NCI-H128 (cell line): ENCODE measurements at regions not wholly inside any gene's neighbourhood (a gene's known extent, or its start where the extent isn't known, plus 50 kb on each side); places are given as distances from the start of the nearest gene placed in this dataset.

Source experiments
- DNase-seq: peaks from one replicate; lab custom pipeline; 2025; ENCODE audit not compliant: unreplicated experiment; lab: John Stamatoyannopoulos, UW

DNA sequence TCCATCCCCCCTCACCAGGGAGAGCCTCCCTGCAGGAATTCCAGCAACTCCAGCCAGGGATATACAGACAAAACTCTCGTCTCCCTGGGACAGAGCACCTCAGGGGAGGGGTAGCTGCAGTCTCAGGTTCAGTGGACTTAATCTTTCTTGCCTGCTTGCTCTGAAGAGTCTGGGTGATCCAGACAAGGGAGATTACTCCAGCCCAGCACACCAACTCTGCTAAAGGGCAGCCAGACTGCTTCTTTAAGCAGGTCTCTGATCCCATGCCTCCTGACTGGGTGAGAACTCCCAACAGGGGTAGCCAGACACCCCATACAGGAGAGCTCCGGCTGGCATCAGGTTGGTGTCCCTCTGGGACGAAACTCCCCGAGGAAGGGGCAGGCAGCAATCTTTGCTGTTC is 888.7 kb downstream of the RAB28 start:
- DNase-seq, result no peak

DNA sequence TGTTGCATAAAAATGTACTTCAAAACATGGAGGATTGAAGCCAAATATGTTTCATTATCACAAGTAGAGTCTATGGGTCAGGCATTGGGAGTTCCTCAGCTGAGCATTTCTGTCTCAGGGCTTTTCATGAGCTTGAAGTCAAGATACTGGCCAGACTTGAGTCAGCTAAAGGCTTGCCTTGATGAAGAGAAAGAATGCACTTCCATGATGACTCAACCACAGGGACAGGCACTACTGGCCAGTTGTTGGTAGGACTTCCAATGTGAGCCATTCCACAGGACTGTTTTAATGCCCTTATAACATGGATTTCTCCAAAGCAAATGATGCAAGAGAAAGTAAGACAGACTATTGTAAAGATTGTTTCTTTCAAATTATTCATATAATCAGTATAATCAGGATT is 895.6 kb downstream of the RAB28 start:
- no peak for DNase-seq

- no peak for DNase-seq
Observed at GRCh38 chr4:12586242-12587006, 897.7 kb downstream of the RAB28 start.

DNA sequence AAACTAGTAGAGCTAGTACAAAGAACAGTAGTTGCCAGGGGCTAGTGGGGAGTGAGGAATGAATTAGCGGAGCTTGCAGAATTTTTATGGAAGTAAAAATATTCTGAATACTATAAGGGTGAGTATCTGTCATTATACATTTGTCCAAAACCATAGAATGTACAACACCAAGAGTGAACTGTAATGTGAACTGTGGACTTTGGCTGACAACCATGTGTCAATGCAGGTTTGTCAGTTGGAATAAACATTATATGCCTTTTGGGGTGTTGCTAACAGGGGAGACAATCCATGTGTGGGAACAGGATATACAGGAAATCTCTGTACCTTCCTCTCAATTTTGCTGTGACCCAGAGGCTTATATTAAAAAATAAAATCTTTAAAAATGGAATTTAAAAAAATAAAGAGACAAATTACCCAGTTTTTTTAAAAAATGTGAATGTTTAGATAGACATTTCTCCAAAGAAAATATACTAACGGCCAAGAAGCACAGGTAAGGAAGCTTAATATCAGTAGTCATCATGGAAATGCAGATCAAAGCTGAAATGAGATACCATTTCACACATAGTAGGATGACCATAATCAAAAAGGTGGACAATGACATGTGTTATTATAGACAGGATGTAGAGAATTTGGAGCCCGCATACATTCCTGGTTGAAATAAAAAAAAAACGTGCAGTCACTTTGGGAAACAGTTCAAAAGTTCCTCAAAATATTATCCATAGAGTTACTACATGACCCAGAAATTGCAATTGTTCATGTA is 899.8 kb downstream of the RAB28 start:
- no peak for DNase-seq

- no peak for DNase-seq
Observed at GRCh38 chr4:12583275-12583674, 900.9 kb downstream of the RAB28 start.

- no peak for DNase-seq
Observed at GRCh38 chr4:12580787-12581186, 903.4 kb downstream of the RAB28 start.

DNA sequence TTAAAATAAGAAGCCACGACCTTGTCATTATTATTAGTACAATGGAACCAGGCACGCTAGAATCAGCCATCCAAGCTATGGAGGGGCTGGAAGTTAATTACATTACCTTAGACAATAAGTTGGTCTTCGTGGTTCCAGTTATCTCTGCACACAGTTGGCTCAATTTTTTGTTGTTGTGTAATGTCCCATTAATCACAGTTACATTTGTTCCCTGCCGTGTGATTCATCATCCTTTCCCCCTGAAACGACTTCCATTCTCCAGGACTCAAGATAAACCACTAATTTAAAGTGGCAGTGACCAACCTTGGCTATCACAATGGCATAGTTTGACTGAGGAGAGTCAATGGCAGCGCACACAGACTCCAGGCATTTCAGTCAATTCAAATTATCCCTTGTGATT is 905.0 kb downstream of the RAB28 start:
- DNase-seq, result no peak

- no peak for DNase-seq
Observed at GRCh38 chr4:12576409-12576808, 907.7 kb downstream of the RAB28 start.

DNA sequence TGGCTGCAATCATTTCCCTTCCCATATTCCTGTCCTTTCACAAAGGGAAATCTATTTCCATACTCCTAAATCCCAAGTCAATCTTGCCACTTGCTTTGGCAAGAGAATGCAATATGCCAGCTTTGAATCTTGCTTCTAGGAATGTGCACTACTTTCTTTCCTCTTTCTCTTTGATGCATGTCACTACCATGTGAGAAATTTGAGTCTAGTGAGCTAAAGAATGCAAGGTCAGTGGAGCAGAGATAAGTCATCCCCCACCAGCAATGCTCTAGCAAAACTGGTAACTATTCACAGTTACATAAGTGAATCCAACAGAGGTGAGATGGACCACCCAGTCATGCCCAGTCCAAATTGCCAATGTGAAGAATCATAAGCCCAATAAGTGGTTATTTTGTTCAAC is 910.4 kb downstream of the RAB28 start:
- DNase-seq, result no peak

DNA sequence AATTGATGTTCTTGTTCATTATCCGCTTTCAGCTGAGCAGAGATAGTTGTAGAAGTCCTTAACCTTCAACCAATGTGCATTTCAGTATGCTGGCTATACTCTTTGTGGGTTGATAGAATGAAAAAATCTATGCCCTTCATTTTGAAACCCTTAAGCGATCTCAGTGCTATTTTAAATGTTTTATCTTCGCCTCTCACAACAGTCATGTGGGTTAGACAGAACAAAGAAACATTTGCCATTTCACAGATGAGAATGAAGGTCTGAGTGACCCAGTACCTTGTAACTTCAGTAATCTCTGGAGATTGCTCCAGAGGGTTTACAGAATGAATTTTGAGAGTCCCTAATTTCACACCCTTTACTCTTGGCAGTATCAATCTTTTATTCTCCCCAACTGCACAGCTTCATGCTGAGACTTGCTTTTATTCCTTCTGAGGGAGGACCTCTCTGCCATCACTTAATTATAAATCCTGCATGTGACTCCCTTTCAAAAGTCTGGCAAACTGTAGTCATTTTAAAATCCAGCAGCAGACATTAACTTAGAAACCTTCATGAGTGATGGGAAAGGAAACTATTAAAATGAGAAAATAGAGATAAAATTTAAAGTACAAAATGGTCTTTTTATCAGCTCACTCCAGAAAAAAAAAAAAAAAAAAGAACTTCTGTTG is 921.5 kb downstream of the RAB28 start:
- no peak for DNase-seq

DNA sequence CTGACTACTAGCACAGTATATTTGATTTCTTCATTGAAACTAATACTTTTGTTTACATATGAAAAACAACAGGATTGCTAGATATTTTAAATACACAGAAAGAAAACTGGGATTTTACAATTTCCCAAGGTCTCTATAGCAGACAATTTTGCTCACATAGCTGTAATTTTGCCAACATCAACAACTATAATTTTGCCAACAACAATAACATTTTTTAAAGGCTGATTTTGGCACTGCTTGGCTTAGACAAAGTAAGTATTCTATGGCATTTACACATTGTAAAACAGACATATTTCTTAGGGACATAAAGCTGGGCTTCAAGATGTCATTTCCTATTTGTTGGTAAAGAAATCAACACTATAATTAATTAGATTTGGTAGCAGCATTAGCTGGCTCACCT is 922.1 kb downstream of the RAB28 start:
- DNase-seq, result no peak

GRCh38 chr4:12555011-12555410 is 929.1 kb downstream of the RAB28 start:
- DNase-seq, result no peak

DNA sequence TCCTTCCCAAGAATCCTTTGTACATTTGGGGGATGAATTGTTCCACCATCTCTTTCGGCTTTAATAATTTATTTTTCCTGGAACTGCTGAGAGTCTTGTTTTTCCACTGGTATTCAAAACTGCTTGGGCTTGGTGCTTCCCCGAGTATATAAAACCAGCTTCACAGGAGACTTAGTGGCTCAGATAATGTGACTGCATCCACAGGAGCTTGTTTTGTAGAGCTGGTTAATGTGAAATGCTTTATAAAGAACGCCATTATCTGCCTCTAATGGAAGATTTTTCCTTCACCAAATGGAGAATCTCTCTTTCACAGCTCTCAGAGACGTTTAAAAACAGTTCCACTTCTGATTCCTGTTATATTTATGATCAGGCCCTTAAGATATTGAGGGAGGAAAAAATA is 935.5 kb downstream of the RAB28 start:
- DNase-seq, result no peak

DNA sequence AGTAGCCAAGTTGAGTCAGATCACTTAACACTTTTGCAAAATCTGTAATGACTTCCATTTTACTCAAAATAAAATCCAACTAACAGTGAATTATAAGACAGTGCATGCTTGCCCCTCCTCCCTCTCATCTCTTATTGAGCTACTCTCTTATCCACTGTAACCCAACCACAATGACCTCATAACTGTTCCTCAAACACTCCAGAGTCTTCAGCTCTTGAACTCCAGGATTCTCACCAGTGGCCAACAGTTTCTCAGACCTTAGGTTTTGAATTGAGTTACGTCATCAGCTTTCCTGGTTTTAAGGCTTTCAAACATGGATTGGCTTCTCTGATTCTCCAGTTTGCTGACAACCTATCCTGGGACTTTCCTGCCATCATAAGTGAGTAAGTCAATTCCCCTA is 938.3 kb downstream of the RAB28 start:
- DNase-seq, result no peak

DNA sequence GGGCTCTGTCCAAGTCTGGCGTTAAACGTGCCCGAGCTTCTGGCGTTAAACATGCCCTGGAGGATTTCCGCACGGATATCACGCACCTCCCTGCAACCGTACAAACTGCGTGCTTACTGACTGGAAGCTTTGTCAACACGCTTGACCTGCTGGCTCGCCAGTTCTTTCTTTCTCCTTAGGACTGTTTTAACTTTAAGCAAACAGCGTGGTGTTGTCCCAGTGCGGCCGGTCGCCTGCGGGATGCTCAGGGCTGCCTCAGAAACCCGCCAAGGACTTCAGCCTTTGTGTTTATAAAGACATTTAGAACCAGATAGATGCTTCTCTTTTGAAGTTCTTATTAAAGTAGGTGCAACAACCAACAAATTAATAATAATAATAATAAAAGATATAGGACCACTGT is 946.0 kb downstream of the RAB28 start:
- no peak for DNase-seq

DNA sequence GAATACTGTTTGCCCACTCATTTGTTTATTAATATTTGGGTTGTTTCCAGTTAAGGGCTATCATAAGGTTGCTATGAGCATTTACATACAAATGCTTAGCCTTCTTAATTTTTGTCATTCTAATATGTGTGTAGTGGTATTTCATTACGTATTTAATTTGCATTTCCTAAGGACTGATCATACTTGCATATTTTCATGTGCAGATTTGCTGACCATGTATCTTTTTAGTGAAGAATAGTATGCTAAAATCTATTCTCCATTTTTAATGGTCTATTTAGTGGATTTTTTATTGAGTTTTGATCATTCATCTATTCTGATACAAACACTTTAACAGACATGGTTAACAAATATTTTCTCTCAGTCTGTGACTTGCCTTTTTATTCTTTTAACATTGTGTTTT is 949.5 kb downstream of the RAB28 start:
- no peak for DNase-seq

DNA sequence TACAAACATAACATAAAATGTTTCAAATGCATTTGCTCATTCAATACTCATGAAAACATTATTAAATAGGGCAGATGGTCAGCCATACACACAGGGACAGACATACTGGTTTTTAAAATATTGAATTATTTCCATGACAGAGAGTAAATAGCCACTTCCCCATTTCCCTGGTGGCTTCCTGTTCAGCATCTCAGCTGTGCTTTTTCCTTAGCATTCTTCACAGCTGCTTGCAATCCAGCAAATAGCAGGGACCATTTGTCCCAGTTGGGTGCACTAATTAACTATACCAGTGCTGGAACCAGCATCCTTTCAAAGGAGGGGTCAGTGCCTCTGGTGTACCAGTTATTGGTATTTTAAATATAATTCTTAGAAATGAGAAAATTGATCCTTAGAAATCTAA is 964.7 kb downstream of the RAB28 start:
- DNase-seq, result no peak

DNA sequence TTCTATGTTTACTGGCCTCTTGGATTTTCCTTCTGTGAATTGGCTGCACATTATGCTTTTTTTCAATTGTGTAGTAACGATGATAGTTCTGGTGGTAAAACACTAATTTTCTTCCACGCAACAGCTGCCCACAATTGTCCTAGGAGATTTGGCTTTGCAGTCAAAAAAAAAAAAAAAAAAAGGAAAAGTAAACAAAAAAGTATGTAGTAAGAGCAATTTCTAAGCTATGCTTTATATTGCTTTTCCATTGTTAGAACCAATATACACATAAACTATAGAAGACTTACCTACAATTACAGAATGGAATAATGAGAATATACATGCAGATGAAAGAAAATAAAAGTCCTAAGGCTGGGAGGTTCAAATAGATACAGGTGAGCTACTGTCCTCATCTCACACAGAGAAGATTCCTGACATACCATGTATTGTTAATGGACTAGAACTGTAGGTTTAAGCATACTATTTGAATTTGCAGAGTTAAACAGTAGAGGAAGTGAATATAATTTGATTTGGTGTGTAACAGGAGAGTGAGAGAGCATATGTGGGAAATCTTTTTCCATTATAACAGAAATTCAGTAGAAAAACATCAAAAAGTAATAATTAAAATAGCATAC is 976.2 kb downstream of the RAB28 start:
- DNase-seq, result no peak

DNA sequence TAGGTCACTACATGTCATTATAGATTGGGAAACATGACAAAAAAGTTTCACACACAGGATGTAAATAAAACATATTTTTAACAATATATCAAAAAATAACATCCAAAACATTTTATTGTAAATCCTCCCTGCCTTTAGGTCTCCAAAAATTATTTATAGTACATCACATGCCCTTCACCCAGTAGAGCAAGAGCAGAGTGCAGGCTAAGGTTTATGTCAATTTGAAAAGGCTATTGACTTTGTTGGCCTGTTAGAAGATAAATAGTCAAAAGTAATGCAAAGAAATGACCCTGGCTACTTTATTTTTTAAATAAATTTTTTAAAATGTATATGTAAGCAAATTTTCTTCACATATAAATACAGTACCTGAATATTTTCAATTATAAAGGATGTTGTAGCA is 983.7 kb downstream of the RAB28 start:
- DNase-seq, result no peak

DNA sequence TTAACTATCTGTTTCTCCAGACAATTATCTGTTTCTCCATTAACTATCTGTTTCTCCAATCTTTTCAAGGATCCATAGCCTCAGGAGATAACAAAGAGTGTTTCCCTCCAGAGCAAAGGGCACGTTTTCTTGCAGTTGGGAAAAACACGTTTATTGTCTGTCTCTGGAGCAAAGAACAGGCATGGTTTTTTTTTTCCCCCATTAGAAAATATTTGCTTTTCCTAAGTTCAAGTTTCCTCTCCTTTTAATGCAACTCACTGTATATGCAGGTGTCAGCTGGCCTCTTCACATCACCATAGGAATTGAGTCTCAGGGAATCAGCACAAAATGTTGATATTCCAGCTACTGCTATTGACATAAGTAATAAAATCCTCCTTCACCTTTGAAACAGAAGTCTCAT is 984.4 kb downstream of the RAB28 start:
- no peak for DNase-seq

DNA sequence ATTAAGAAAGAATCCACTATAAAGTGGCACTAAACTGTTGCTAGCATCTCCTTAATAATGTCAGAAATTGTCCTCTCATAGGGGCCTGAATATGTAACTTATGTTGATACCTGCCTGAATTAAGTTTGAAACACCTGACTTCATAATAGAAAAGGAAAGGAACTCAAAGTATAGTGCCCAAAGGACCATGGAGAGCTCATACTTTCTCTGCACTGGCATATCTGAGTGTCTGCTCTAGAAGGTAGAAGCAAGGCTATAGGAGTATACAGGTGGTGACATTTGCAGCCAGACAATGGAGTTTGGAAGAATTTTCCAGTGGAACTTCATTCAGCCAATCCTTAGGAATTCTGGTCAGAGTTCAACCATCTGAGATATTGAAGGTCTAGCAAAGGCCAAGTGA is 988.9 kb downstream of the RAB28 start:
- no peak for DNase-seq
